ENCODE measurements at regions not wholly inside any gene's neighbourhood (a gene's known extent, or its start where the extent isn't known, plus 50 kb on each side); places are given as distances from the start of the nearest gene placed in this dataset.

DNA sequence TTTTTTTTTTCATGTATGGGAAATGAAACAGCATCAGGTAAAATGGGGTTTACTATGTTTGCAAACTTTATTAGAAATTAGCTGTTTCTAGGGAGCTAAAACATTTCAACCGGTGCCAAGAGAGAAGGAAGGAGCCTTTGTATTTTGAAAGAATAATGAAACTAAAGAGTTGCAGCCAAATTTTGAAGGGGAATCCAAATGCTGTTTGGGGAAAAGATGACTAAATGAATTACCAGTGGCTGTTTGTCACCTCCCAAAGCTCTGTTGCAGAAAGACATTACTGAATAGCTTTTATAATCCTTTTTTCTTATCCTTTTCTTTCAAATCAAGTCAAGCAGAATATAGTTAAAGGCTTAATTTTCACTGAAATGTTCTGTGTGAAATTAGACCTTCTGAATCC, 591.3 kb upstream of the ADGRL2 start:
- TF ChIP-seq, protein P1, sequence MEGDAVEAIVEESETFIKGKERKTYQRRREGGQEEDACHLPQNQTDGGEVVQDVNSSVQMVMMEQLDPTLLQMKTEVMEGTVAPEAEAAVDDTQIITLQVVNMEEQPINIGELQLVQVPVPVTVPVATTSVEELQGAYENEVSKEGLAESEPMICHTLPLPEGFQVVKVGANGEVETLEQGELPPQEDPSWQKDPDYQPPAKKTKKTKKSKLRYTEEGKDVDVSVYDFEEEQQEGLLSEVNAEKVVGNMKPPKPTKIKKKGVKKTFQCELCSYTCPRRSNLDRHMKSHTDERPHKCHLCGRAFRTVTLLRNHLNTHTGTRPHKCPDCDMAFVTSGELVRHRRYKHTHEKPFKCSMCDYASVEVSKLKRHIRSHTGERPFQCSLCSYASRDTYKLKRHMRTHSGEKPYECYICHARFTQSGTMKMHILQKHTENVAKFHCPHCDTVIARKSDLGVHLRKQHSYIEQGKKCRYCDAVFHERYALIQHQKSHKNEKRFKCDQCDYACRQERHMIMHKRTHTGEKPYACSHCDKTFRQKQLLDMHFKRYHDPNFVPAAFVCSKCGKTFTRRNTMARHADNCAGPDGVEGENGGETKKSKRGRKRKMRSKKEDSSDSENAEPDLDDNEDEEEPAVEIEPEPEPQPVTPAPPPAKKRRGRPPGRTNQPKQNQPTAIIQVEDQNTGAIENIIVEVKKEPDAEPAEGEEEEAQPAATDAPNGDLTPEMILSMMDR (IDR thresholded peaks at IDR 0.05; ENCODE audit: insufficient read depth, low read length, poor library complexity, severe bottlenecking), result no peak
- TF ChIP-seq EZH2phosphoT487 (conservative IDR thresholded peaks at IDR 0.05; ENCODE audit: low read length), result no peak

Measured in SU-DHL-6 (cell line).